Small intestine (tissue), 7 donors: ENCODE measurements at regions not wholly inside any gene's neighbourhood (a gene's known extent, or its start where the extent isn't known, plus 50 kb on each side); places are given as distances from the start of the nearest gene placed in this dataset.
"Not testable (repeated sequence)": the region's sequence is repeated elsewhere in the genome, so short reads cannot be mapped to it uniquely, and the experiment has no call there.

Experiments used
- DNase-seq, 2 donors: peaks; one replicate each; pipeline versions ENCODE4 v3.0.0 to v3.0.0-alpha.2; 2013
- FAIRE-seq: peaks from 2 replicates; lab custom pipeline; 2012; peaks lifted over from hg19 to GRCh38; lab: Jason Lieb, UNC
- H3K27ac ChIP-seq, 3 donors: one replicate each; pipeline ENCODE4 v1.5.1; 2013; ENCODE audit warnings: low read length in 2 of 3, mild to moderate bottlenecking in 2 of 3, control low read depth in 1 of 3, inconsistent platforms in 1 of 3, low read depth in 1 of 3, moderate library complexity in 1 of 3
- H3K27me3 ChIP-seq, 3 donors: one replicate each; pipeline ENCODE4 v1.6.1; 2013; ENCODE audit warnings: low read length in 3 of 3, inconsistent platforms in 1 of 3; ENCODE audit not compliant: control insufficient read depth in 3 of 3, insufficient read depth in 3 of 3
- H3K36me3 ChIP-seq, 3 donors: one replicate each; pipeline ENCODE4 v1.6.1; 2013; ENCODE audit warnings: low read length in 3 of 3, inconsistent platforms in 1 of 3, low read depth in 1 of 3, mild to moderate bottlenecking in 1 of 3, moderate library complexity in 1 of 3; ENCODE audit not compliant: control insufficient read depth in 3 of 3, insufficient read depth in 2 of 3
- H3K4me1 ChIP-seq, 3 donors: one replicate each; pipeline ENCODE4 v1.6.1; 2013; ENCODE audit warnings: low read length in 2 of 3, inconsistent platforms in 1 of 3, low read depth in 1 of 3, mild to moderate bottlenecking in 1 of 3, moderate library complexity in 1 of 3; ENCODE audit not compliant: control insufficient read depth in 3 of 3, insufficient read depth in 2 of 3
- H3K4me3 ChIP-seq, 3 donors: one replicate each; pipeline ENCODE4 v1.5.1; 2013; ENCODE audit warnings: low read length in 3 of 3, control low read depth in 1 of 3, inconsistent platforms in 1 of 3, low read depth in 1 of 3, mild to moderate bottlenecking in 1 of 3, moderate library complexity in 1 of 3
- H3K9me3 ChIP-seq, 2 donors: one replicate each; pipeline ENCODE4 v1.6.1; 2013; ENCODE audit warnings: low read depth in 1 of 2, low read length in 1 of 2; ENCODE audit not compliant: control insufficient read depth in 2 of 2, insufficient read depth in 1 of 2
- WGBS, 3 donors: extraction: QIAGEN DNeasy Blood & Tissue Kit; methylation state at CpG; one replicate each; pipeline ENCODE4 v1.1.7; 2013; 5-methylcytosine and 5-hydroxymethylcytosine counted together
- donor health status: healthy with polysubstance abuse.
- donor health status: control.
- donor health status: control.
- donor health status: Bipolar disorder and iron deficiency.
- donor health status: healthy.

DNA sequence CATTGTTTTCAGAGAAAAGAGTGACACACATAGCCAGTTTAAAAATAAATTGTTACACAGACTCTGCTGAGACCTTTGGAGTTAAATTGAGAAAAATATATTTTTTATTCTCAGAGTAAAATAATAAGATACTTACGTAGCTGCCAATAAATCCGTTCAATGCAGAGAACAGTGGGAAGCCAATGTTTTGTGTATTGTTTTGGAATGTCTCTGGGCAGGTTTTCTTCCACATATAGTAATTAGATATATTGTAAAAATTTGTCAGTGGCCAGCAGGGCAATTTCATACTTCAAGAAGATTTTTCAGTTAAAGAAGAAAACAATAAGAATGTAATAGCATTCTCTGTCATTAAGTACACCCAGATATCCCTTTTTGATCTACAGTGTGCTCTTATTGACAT, 999.5 kb upstream of the INTU start:
- 83 to 89% (median 89%) methylated on average over 2 of the region's 2 CpGs for WGBS, 3 donors
- DNase-seq, result no peak
- no peaks in the 10 kb centered on the region for H3K36me3 ChIP-seq
- no peak for FAIRE-seq
- H3K27ac ChIP-seq, result no peak overlapping the region
- H3K27me3 ChIP-seq, result no peaks in the 10 kb centered on the region
- H3K4me3 ChIP-seq, result no peak overlapping the region
- no peaks in the 10 kb centered on the region for H3K9me3 ChIP-seq
- H3K4me1 ChIP-seq, result no peaks in the 10 kb centered on the region

DNA sequence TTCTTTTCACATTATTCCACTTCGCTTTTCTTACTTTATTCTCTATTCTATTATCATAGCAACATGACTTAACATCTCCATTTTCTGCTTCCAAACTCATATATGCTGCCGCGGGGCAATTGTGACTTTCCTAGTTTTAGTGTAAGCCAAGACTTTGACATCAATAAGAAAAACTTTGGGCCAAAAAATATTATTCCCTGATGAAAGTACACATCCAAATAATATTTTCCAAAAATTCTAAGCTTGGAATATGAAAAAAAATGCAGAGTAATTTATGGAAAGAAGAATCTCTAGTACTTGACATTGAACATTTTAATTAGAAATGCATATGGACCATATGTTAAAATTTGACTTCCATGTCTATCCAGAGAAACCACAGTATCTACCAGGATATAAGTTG, 995.1 kb upstream of the INTU start:
- WGBS, 3 donors, result 81 to 93% (median 84%) methylated on average over 3 of the region's 3 CpGs
- H3K4me3 ChIP-seq, result no peak overlapping the region
- no peak for DNase-seq

DNA sequence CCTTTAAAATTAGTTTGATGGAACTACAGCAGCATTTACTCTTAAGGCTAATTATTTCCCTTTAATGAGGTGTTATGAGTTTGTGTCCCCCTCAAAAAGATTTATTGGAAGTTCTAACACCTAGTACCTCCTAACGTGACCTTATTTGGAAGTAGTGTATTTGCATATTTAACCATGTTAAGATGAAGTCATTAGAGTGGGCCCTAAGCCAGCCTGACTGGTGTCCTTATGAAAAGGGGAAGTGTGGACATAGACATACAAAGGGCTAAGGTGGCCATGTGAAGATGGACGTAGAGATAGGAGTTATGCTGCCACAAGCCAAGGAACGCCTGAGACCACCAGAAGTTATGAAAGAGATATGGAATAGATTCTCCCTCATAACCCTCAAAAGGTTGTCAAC, 985.4 kb upstream of the INTU start:
- FAIRE-seq (no peak), DNase-seq (no peak)
- Histone ChIP-seq H3K27me3 (no peaks in the 10 kb centered on the region), H3K4me1 (no peaks in the 10 kb centered on the region), H3K9me3 (no peaks in the 10 kb centered on the region), H3K4me3 (no peak overlapping the region), H3K27ac (no peak overlapping the region), H3K36me3 (no peaks in the 10 kb centered on the region)
- 71 to 85% (median 74%) methylated on average over 3 of the region's 3 CpGs for WGBS, 3 donors

More for the DNA sequence above, 995.1 kb upstream of the INTU start:
- Histone ChIP-seq H3K36me3 (no peaks in the 10 kb centered on the region), H3K9me3 (peaks cover 0 to 2% of the 10 kb centered on the region in 2 donors), H3K27me3 (no peaks in the 10 kb centered on the region), H3K27ac (no peak overlapping the region), H3K4me1 (no peaks in the 10 kb centered on the region)
- no peak for FAIRE-seq

DNA sequence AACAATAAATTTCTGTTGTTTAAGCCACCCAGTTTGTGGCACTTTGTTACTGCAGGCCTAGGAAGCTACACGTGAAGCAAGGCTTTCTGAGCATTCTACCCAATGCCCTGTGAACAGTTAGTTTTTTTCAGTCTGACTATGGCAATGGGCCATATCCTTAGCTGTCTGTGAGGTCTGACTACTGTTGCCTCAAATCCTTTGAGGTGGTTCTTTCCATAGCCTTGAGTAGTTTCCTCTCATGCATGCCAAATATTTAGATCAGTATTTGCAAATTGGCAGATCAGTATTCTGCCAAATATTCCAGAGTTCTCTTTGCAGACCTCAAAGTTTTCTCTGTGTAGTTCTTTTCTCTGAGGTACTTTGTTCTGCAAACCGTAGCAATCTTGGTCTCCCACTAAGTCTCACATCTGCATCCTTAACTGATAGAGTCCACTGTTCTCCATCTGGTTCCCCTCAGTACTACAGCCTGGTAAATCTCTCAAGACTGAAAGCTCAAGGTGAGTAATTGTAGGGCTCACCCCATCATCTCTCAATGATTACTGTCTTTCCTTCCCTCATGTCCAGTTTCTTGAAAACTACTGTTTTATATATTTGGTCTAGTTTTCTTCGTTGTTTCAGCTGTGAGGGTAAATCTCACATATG, 984.9 kb upstream of the INTU start:
- no peaks in the 10 kb centered on the region for H3K36me3 ChIP-seq
- no peaks in the 10 kb centered on the region for H3K9me3 ChIP-seq
- H3K4me1 ChIP-seq, result no peaks in the 10 kb centered on the region
- WGBS, 3 donors, result 51 to 65% (median 54%) methylated on average over 3 of the region's 3 CpGs
- no peak for FAIRE-seq
- no peak overlapping the region for H3K27ac ChIP-seq
- H3K27me3 ChIP-seq, result no peaks in the 10 kb centered on the region
- no peak overlapping the region for H3K4me3 ChIP-seq
- no peak for DNase-seq

DNA sequence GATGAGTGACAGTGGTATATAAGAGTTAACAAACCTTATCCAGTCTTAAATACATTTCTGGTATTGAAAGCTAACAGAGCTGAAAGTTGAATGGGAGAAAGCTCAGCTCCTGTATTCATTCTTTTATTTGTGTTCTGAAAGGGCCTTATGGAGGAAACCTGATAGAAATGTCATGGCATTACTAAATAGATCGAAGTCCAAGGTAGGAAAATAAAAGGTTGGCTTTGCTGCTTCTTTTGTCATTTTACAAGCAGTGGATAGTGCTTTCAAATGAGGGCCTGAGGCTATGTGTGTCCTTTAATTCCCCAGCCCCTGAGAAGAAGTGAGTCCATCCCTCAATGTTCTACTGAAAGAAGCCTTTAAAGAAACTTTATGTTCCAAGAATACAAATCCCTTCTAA, 974.3 kb upstream of the INTU start:
- FAIRE-seq, result no peak
- Histone ChIP-seq H3K36me3 (no peaks in the 10 kb centered on the region), H3K27me3 (no peaks in the 10 kb centered on the region), H3K9me3 (no peaks in the 10 kb centered on the region), H3K4me3 (no peak overlapping the region), H3K27ac (no peak overlapping the region), H3K4me1 (no peaks in the 10 kb centered on the region)
- 50 to 82% (median 56%) methylated on average over 1 of the region's 1 CpG for WGBS, 3 donors
- DNase-seq, result no peak

DNA sequence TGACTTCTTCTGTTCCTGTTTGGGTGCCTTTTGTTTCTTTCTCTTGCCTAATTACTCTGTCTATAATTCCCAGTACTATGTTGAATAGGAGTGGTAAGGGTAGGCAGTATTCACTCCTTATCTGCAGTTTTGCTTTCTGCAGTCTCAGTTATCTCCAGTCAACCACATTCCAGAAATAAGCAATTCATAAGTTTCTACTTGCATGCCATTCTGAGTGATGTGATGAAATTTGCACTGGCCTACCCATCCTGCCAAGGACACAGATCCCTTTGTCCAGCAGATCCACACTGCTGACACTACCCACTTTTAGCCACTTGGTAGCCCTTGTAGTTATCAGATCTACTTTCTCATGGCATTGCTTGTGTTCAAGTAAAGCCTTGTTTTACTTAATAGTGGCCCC, 971.6 kb upstream of the INTU start:
- FAIRE-seq (no peak), DNase-seq (no peak)
- Histone ChIP-seq H3K36me3 (no peaks in the 10 kb centered on the region), H3K27me3 (no peaks in the 10 kb centered on the region), H3K9me3 (no peaks in the 10 kb centered on the region), H3K4me3 (no peak overlapping the region), H3K27ac (no peak overlapping the region), H3K4me1 (no peaks in the 10 kb centered on the region)

DNA sequence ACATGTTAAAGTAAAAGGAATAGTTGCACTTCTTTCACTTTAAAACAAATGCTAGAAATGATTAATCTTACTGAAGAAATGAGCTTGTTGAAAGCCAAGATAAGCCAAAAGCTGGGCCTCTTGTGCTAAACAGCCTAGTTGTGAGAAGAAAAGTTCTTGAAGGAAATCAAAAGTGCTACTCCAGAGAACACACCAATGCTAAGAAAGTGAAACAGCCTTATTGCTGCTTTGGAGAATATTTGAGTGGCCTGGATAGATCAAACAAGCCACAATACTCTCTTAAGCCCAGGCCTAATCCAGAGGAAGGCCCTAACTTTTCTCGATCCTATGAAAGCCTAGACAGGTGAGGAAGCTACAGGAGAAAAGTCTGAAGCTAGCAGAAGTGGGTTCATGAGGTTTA, 967.9 kb upstream of the INTU start:
- H3K27ac ChIP-seq, result no peak overlapping the region
- no peaks in the 10 kb centered on the region for H3K4me1 ChIP-seq
- H3K36me3 ChIP-seq, result no peaks in the 10 kb centered on the region
- H3K4me3 ChIP-seq, result no peak overlapping the region
- 73 to 86% (median 78%) methylated on average over 1 of the region's 1 CpG for WGBS, 3 donors
- no peaks in the 10 kb centered on the region for H3K9me3 ChIP-seq
- no peak for FAIRE-seq
- no peaks in the 10 kb centered on the region for H3K27me3 ChIP-seq
- DNase-seq, result no peak

DNA sequence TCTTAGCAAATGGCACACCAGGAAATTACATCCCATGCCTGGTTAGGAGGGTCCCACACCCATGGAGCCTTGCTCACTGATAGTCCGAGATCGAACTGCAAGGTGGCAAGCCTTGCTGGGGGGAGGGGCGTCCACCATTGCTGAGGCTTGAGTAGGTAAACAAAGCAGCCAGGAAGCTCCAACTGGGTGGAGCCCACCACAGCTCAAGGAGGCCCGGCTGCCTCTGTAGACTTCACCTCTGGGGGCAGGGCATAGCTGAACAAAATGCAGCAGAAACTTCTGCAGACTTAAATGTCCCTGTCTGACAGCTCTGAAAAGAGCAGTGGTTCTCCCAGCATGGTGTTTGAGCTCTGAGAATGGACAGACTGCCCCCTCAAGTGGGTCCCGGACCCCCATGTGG, 962.7 kb upstream of the INTU start:
- H3K4me1 ChIP-seq, H3K9me3 ChIP-seq: not testable (repeated sequence)
- 67 to 81% (median 73%) methylated on average over 5 of the region's 5 CpGs for WGBS, 3 donors

DNA sequence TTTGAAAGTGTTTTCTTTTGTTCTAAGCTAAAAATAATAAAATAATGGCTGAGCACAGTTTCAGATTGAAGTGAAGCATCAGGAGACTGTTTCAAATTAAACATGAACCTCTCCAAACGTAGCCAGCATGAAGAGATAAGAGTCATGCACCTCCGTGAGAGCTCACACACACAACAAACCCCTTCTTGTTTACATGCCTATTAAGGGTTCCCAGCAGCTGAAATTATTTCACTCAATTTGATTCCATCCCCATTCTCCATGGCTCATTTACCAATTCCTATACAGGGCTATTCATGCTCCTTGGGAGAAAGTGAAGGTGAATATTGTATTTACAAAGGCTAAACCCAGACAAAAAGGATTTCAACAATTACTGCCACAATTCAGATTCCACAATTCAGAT, 954.1 kb upstream of the INTU start:
- Histone ChIP-seq H3K27me3 (no peaks in the 10 kb centered on the region), H3K27ac (no peak overlapping the region), H3K4me3 (no peak overlapping the region), H3K4me1 (no peaks in the 10 kb centered on the region), H3K36me3 (no peaks in the 10 kb centered on the region), H3K9me3 (no peaks in the 10 kb centered on the region)
- no peak for DNase-seq
- FAIRE-seq, result no peak
- WGBS, 3 donors, result 27 to 58% (median 27%) methylated on average over 2 of the region's 2 CpGs

More for the DNA sequence above, 962.7 kb upstream of the INTU start:
- FAIRE-seq, H3K36me3 ChIP-seq, H3K4me3 ChIP-seq, H3K27me3 ChIP-seq, H3K27ac ChIP-seq, DNase-seq: not testable (repeated sequence)
